Muscle of arm (tissue), 1 donor: ENCODE measurements at regions not wholly inside any gene's neighbourhood (a gene's known extent, or its start where the extent isn't known, plus 50 kb on each side); places are given as distances from the start of the nearest gene placed in this dataset.
"Not testable (repeated sequence)": the region's sequence is repeated elsewhere in the genome, so short reads cannot be mapped to it uniquely, and the experiment has no call there.

ENCODE experiments used
- DNase-seq: peaks from one replicate; pipeline ENCODE4 v3.0.0-alpha.2; 2013

GRCh38 chr7:149930374-149931068, 56.8 kb downstream of the ATP6V0E2 start:
- peak; percentile 15 for DNase-seq

GRCh38 chr7:149933776-149934175, 60.0 kb downstream of the ATP6V0E2 start:
- DNase-seq, result not testable (repeated sequence)

GRCh38 chr7:149947346-149947745, 73.6 kb downstream of the ATP6V0E2 start:
- not testable (repeated sequence) for DNase-seq

GRCh38 chr7:149948444-149948843, 74.7 kb downstream of the ATP6V0E2 start:
- DNase-seq, result not testable (repeated sequence)

- not testable (repeated sequence) for DNase-seq
These were observed 76.3 kb downstream of the ATP6V0E2 start for GRCh38 chr7:149949863-149950577.

GRCh38 chr7:149950578-149950924, 76.8 kb downstream of the ATP6V0E2 start:
- DNase-seq, result not testable (repeated sequence)

- DNase-seq, result not testable (repeated sequence)
These were observed 77.8 kb downstream of the ATP6V0E2 start for GRCh38 chr7:149951579-149951978.

- DNase-seq, result not testable (repeated sequence)
These were observed 85.1 kb downstream of the ATP6V0E2 start for GRCh38 chr7:149958880-149959279.

- DNase-seq, result not testable (repeated sequence)
These were observed 87.1 kb downstream of the ATP6V0E2 start for GRCh38 chr7:149960863-149961262.

- DNase-seq, result not testable (repeated sequence)
These were observed 88.1 kb downstream of the ATP6V0E2 start for GRCh38 chr7:149961878-149962277.

- not testable (repeated sequence) for DNase-seq
These were observed 89.0 kb downstream of the ATP6V0E2 start for GRCh38 chr7:149962685-149963319.

GRCh38 chr7:149963985-149964384, 90.2 kb downstream of the ATP6V0E2 start:
- DNase-seq, result not testable (repeated sequence)

GRCh38 chr7:149966444-149966843, 92.7 kb downstream of the ATP6V0E2 start:
- not testable (repeated sequence) for DNase-seq

GRCh38 chr7:149972977-149973376, 99.2 kb downstream of the ATP6V0E2 start:
- DNase-seq, result not testable (repeated sequence)

- not testable (repeated sequence) for DNase-seq
These were observed 99.9 kb downstream of the ATP6V0E2 start for GRCh38 chr7:149973681-149974080.

- DNase-seq, result not testable (repeated sequence)
These were observed 101.8 kb downstream of the ATP6V0E2 start for GRCh38 chr7:149975608-149976007.

GRCh38 chr7:149978537-149978936, 104.8 kb downstream of the ATP6V0E2 start:
- not testable (repeated sequence) for DNase-seq

GRCh38 chr7:149978944-149979343, 105.2 kb downstream of the ATP6V0E2 start:
- not testable (repeated sequence) for DNase-seq

- DNase-seq, result not testable (repeated sequence)
These were observed 108.9 kb downstream of the ATP6V0E2 start for GRCh38 chr7:149982537-149983112.

GRCh38 chr7:149986866-149987265, 113.1 kb downstream of the ATP6V0E2 start:
- not testable (repeated sequence) for DNase-seq

GRCh38 chr7:149991652-149992302, 118.0 kb downstream of the ATP6V0E2 start:
- not testable (repeated sequence) for DNase-seq

- DNase-seq, result not testable (repeated sequence)
These were observed 118.6 kb downstream of the ATP6V0E2 start for GRCh38 chr7:149992366-149992765.
